Activated CD4-positive, alpha-beta T cell treated with anti-CD3 and anti-CD28 coated beads for 24 hours (primary cell): ENCODE measurements at regions not wholly inside any gene's neighbourhood (a gene's known extent, or its start where the extent isn't known, plus 50 kb on each side); places are given as distances from the start of the nearest gene placed in this dataset.

Experiments used
- DNase-seq, 2 donors: peaks; one replicate each; pipeline ENCODE4 v3.0.0-alpha.2; 2020; ENCODE audit warnings: low read depth in 2 of 2

GRCh38 chr1:23639460-23640095, 52.0 kb upstream of the RPL11 start:
- no peak for DNase-seq

GRCh38 chr1:23638786-23639241, 52.8 kb upstream of the RPL11 start:
- no peak for DNase-seq

GRCh38 chr1:23638188-23638619, 53.4 kb upstream of the RPL11 start:
- DNase-seq = no peak

GRCh38 chr1:23636009-23636408, 55.6 kb upstream of the RPL11 start:
- DNase-seq = no peak

- DNase-seq = no peak
These were observed 56.6 kb upstream of the RPL11 start for GRCh38 chr1:23634840-23635651.

- DNase-seq = no peak
These were observed 57.1 kb upstream of the RPL11 start for GRCh38 chr1:23634518-23634839.

- no peak for DNase-seq
These were observed 59.0 kb upstream of the RPL11 start for GRCh38 chr1:23632479-23633160.

GRCh38 chr1:23629708-23630290, 61.8 kb upstream of the RPL11 start:
- no peak for DNase-seq

GRCh38 chr1:23628951-23629387, 62.6 kb upstream of the RPL11 start:
- DNase-seq = no peak

GRCh38 chr1:23627069-23627735, 64.4 kb upstream of the RPL11 start:
- no peak for DNase-seq

- DNase-seq = no peak
These were observed 65.6 kb upstream of the RPL11 start for GRCh38 chr1:23625929-23626535.

GRCh38 chr1:23625459-23625858, 66.1 kb upstream of the RPL11 start:
- DNase-seq = no peak

- peak in 1 of 2 donors; percentile 25 for DNase-seq
These were observed 65.1 kb upstream of the ID3 start for GRCh38 chr1:23624440-23624839.

GRCh38 chr1:23622284-23622683, 63.0 kb upstream of the ID3 start:
- no peak for DNase-seq

- no peak for DNase-seq
These were observed 61.3 kb upstream of the ID3 start for GRCh38 chr1:23620605-23621004.

- peak; percentile 53 to 55 for DNase-seq
These were observed 60.2 kb upstream of the ID3 start for GRCh38 chr1:23619299-23620188.

- DNase-seq = no peak
These were observed 59.3 kb upstream of the ID3 start for GRCh38 chr1:23618586-23619083.

GRCh38 chr1:23617084-23617521, 57.8 kb upstream of the ID3 start:
- no peak for DNase-seq

- no peak for DNase-seq
These were observed 57.1 kb upstream of the ID3 start for GRCh38 chr1:23616292-23616824.

GRCh38 chr1:23615852-23616251, 56.6 kb upstream of the ID3 start:
- DNase-seq = no peak
